Esophagus squamous epithelium (tissue), 5 donors: ENCODE measurements at regions not wholly inside any gene's neighbourhood (a gene's known extent, or its start where the extent isn't known, plus 50 kb on each side); places are given as distances from the start of the nearest gene placed in this dataset.
A peak's percentile ranks its signal among the peaks of the same experiment; 100 is the strongest.

Experiments used
- DNase-seq: peaks from one replicate; lab custom pipeline; 2025; lab: John Stamatoyannopoulos, UW
- H3K27ac ChIP-seq, 4 donors: fragments of 200-600 bp; sonication (generic); one replicate each; pipeline ENCODE4 v1.5.1; 2016 to 2019; ENCODE audit warnings: mild to moderate bottlenecking in 1 of 4
- H3K27me3 ChIP-seq, 4 donors: fragments of 200-600 bp; sonication (generic); 1 replicate in 3 of 4; 2 replicates in 1 of 4; pipeline versions ENCODE4 v1.5.1 to v1.6.0; 2017 to 2021; ENCODE audit warnings: antibody characterized with exemption in 1 of 4
- H3K36me3 ChIP-seq, 3 donors: fragments of 200-600 bp; sonication (generic); one replicate each; pipeline ENCODE4 v1.5.1; 2016 to 2019
- H3K4me1 ChIP-seq, 3 donors: fragments of 200-600 bp; sonication (generic); one replicate each; pipeline ENCODE4 v1.5.1; 2017 to 2019
- H3K4me3 ChIP-seq, 4 donors: fragments of 200-600 bp; sonication (generic); 1 replicate in 3 of 4; 2 replicates in 1 of 4; pipeline ENCODE4 v1.5.1; 2016 to 2019; ENCODE audit warnings: mild to moderate bottlenecking in 2 of 4, moderate library complexity in 1 of 4
- H3K9me3 ChIP-seq, 3 donors: fragments of 200-600 bp; sonication (generic); one replicate each; pipeline ENCODE4 v1.5.1; 2016 to 2019
- CTCF ChIP-seq, 6 experiments: fragments of 450-650 bp in 4 of 6; fragments of 200-600 bp in 2 of 6; sonication (generic) in 2 of 6; IDR thresholded peaks; one replicate each; pipeline ENCODE4 v1.5.1; 2016 to 2019; ENCODE audit warnings: antibody characterized with exemption in 6 of 6, mild to moderate bottlenecking in 4 of 6, moderate library complexity in 4 of 6
- POLR2A ChIP-seq, 4 donors: fragments of 450-650 bp; IDR thresholded peaks; one replicate each; pipeline ENCODE4 v1.6.1; 2017; ENCODE audit warnings: antibody characterized with exemption in 4 of 4, mild to moderate bottlenecking in 4 of 4, moderate library complexity in 3 of 4
- WGBS, 2 donors: methylation state at CpG; one replicate each; pipeline ENCODE4 v1.1.5; 2018; 5-methylcytosine and 5-hydroxymethylcytosine counted together
- intact Hi-C: fragments of 100-400 bp; cut with DNase I; formaldehyde crosslinking; loops from one replicate; pipeline ENCODE4 v1.15.0; 2022
- donor health status: DM: yes; HTN: yes; CAD: no.

- DNase-seq, result no peak
- no peaks in the 10 kb centered on the region for H3K9me3 ChIP-seq
- 1% methylated on average over 9 of the region's 9 CpGs for WGBS, 2 donors
- no peaks in the 10 kb centered on the region for H3K27me3 ChIP-seq
- intact Hi-C loops, result loop anchor here (5.0 kb wide), 1 partner anchor 170 kb away; no protein-coding TSS in a partner anchor
- TF ChIP-seq CTCF (IDR thresholded peaks at IDR 0.05) (peak in 5 of 6 experiments; percentile 54 to 78 (median 60)), POLR2A (IDR thresholded peaks at IDR 0.05) (no peak)
- no peak overlapping the region for H3K27ac ChIP-seq
- H3K4me3 ChIP-seq, result no peak overlapping the region
- peaks cover 0 to 11% (median 0%) of the 10 kb centered on the region in 3 donors for H3K4me1 ChIP-seq
- no peaks in the 10 kb centered on the region for H3K36me3 ChIP-seq
Measured at GRCh38 chr5:39547553-39548154, 122.9 kb upstream of the DAB2 start.

GRCh38 chr5:39544941-39545340 lies 120.2 kb upstream of the DAB2 start:
- intact Hi-C loops, result loop anchor here (5.0 kb wide), 1 partner anchor 168 kb away; no protein-coding TSS in a partner anchor
- Histone ChIP-seq H3K27ac (no peak overlapping the region), H3K27me3 (no peaks in the 10 kb centered on the region), H3K9me3 (no peaks in the 10 kb centered on the region), H3K36me3 (no peaks in the 10 kb centered on the region), H3K4me1 (peaks cover 0 to 11% (median 0%) of the 10 kb centered on the region in 3 donors), H3K4me3 (no peak overlapping the region)
- 72 to 94% methylated on average over 2 to 3 of the region's 3 CpGs for WGBS, 2 donors
- TF ChIP-seq CTCF (IDR thresholded peaks at IDR 0.05) (no peak), POLR2A (IDR thresholded peaks at IDR 0.05) (no peak)
- no peak for DNase-seq

- Histone ChIP-seq H3K4me3 (no peak overlapping the region), H3K4me1 (peaks cover 0 to 11% (median 0%) of the 10 kb centered on the region in 3 donors), H3K9me3 (no peaks in the 10 kb centered on the region), H3K27ac (no peak overlapping the region), H3K27me3 (no peaks in the 10 kb centered on the region), H3K36me3 (no peaks in the 10 kb centered on the region)
- no peak for DNase-seq
- WGBS, 2 donors, result 44 to 48% methylated on average over 3 of the region's 3 CpGs
- TF ChIP-seq CTCF (IDR thresholded peaks at IDR 0.05) (no peak), POLR2A (IDR thresholded peaks at IDR 0.05) (no peak)
- intact Hi-C loops, result no loop called here
Measured at GRCh38 chr5:39543335-39543734, 118.6 kb upstream of the DAB2 start.

- Histone ChIP-seq H3K36me3 (no peaks in the 10 kb centered on the region), H3K9me3 (no peaks in the 10 kb centered on the region), H3K4me3 (no peak overlapping the region), H3K27me3 (no peaks in the 10 kb centered on the region), H3K27ac (no peak overlapping the region), H3K4me1 (peaks cover 0 to 6% (median 0%) of the 10 kb centered on the region in 3 donors)
- no peak for DNase-seq
- 65 to 70% methylated on average over 3 of the region's 3 CpGs for WGBS, 2 donors
- intact Hi-C loops, result no loop called here
- TF ChIP-seq POLR2A (IDR thresholded peaks at IDR 0.05) (no peak), CTCF (IDR thresholded peaks at IDR 0.05) (no peak)
Measured at GRCh38 chr5:39542511-39543285, 117.9 kb upstream of the DAB2 start.

- H3K9me3 ChIP-seq, result no peaks in the 10 kb centered on the region
- no peak for DNase-seq
- no peak for TF ChIP-seq POLR2A (IDR thresholded peaks at IDR 0.05)
- TF ChIP-seq CTCF (IDR thresholded peaks at IDR 0.05), result no peak
- H3K36me3 ChIP-seq, result no peaks in the 10 kb centered on the region
- H3K27ac ChIP-seq, result no peak overlapping the region
- no peaks in the 10 kb centered on the region for H3K4me1 ChIP-seq
- intact Hi-C loops, result no loop called here
- no peaks in the 10 kb centered on the region for H3K27me3 ChIP-seq
- 68% methylated on average over 5 of the region's 5 CpGs for WGBS, 2 donors
- H3K4me3 ChIP-seq, result no peak overlapping the region
Measured at GRCh38 chr5:39541920-39542319, 117.1 kb upstream of the DAB2 start.
